Uterus (tissue), 3 donors: ENCODE measurements at regions not wholly inside any gene's neighbourhood (a gene's known extent, or its start where the extent isn't known, plus 50 kb on each side); places are given as distances from the start of the nearest gene placed in this dataset.

Experiments
- DNase-seq, 2 donors: peaks; one replicate each; pipeline ENCODE4 v3.0.0-alpha.2; 2019 to 2020
- H3K27ac ChIP-seq, 2 donors: fragments of 200-600 bp; sonication (generic); 1 replicate in 1 of 2; 2 replicates in 1 of 2; pipeline ENCODE4 v1.5.1; 2016 to 2018
- H3K27me3 ChIP-seq, 2 donors: fragments of 200-600 bp; sonication (generic); one replicate each; pipeline ENCODE4 v1.5.1; 2018 to 2019; ENCODE audit warnings: control low read depth in 1 of 2
- H3K36me3 ChIP-seq, 2 donors: fragments of 200-600 bp; sonication (generic); one replicate each; pipeline ENCODE4 v1.5.1; 2019; ENCODE audit warnings: control low read depth in 1 of 2
- H3K4me1 ChIP-seq, 2 donors: fragments of 200-600 bp; sonication (generic); one replicate each; pipeline ENCODE4 v1.5.1; 2018 to 2019; ENCODE audit warnings: control low read depth in 1 of 2
- H3K4me3 ChIP-seq, 2 donors: fragments of 200-600 bp; sonication (generic); 1 replicate in 1 of 2; 2 replicates in 1 of 2; pipeline ENCODE4 v1.5.1; 2018 to 2019; ENCODE audit warnings: mild to moderate bottlenecking in 1 of 2
- H3K9me3 ChIP-seq, 2 donors: fragments of 200-600 bp; sonication (generic); one replicate each; pipeline ENCODE4 v1.5.1; 2019; ENCODE audit warnings: control low read depth in 1 of 2
- CTCF ChIP-seq, 4 experiments: fragments of 200-600 bp in 2 of 4; fragments of 450-650 bp in 2 of 4; sonication (generic) in 2 of 4; IDR thresholded peaks; one replicate each; pipeline ENCODE4 v1.5.1; 2016 to 2019; ENCODE audit warnings: antibody characterized with exemption in 4 of 4, mild to moderate bottlenecking in 2 of 4, moderate library complexity in 1 of 4
- POLR2A ChIP-seq, 2 donors: fragments of 450-650 bp; IDR thresholded peaks; one replicate each; pipeline ENCODE4 v1.6.1; 2016; ENCODE audit warnings: antibody characterized with exemption in 2 of 2, mild to moderate bottlenecking in 1 of 2, moderate library complexity in 1 of 2
- intact Hi-C: fragments of 100-400 bp; cut with DNase I; formaldehyde crosslinking; loops from one replicate; pipeline ENCODE4 v1.15.1; 2023; ENCODE audit warnings: low total_unique reads
- donor health status: DM: yes; HTN: yes; CAD: no.

- Histone ChIP-seq H3K9me3 (no peaks in the 10 kb centered on the region), H3K27ac (no peak overlapping the region), H3K4me1 (no peaks in the 10 kb centered on the region), H3K36me3 (no peaks in the 10 kb centered on the region), H3K4me3 (no peak overlapping the region), H3K27me3 (no peaks in the 10 kb centered on the region)
- DNase-seq = peak in 1 of 2 donors; percentile 6
- TF ChIP-seq CTCF (IDR thresholded peaks at IDR 0.05) (no peak), POLR2A (IDR thresholded peaks at IDR 0.05) (no peak)
- intact Hi-C loops = no loop called here
Observed at GRCh38 chr2:128446874-128447537, 128.3 kb upstream of the HS6ST1 start.

GRCh38 chr2:128447538-128447995, 128.9 kb upstream of the HS6ST1 start:
- no peak overlapping the region for H3K27ac ChIP-seq
- no peaks in the 10 kb centered on the region for H3K4me1 ChIP-seq
- intact Hi-C loops = no loop called here
- TF ChIP-seq POLR2A (IDR thresholded peaks at IDR 0.05) (no peak), CTCF (IDR thresholded peaks at IDR 0.05) (no peak)
- H3K9me3 ChIP-seq = no peaks in the 10 kb centered on the region
- H3K36me3 ChIP-seq = no peaks in the 10 kb centered on the region
- peak in 1 of 2 donors; percentile 9 for DNase-seq
- H3K27me3 ChIP-seq = no peaks in the 10 kb centered on the region
- H3K4me3 ChIP-seq = no peak overlapping the region

DNA sequence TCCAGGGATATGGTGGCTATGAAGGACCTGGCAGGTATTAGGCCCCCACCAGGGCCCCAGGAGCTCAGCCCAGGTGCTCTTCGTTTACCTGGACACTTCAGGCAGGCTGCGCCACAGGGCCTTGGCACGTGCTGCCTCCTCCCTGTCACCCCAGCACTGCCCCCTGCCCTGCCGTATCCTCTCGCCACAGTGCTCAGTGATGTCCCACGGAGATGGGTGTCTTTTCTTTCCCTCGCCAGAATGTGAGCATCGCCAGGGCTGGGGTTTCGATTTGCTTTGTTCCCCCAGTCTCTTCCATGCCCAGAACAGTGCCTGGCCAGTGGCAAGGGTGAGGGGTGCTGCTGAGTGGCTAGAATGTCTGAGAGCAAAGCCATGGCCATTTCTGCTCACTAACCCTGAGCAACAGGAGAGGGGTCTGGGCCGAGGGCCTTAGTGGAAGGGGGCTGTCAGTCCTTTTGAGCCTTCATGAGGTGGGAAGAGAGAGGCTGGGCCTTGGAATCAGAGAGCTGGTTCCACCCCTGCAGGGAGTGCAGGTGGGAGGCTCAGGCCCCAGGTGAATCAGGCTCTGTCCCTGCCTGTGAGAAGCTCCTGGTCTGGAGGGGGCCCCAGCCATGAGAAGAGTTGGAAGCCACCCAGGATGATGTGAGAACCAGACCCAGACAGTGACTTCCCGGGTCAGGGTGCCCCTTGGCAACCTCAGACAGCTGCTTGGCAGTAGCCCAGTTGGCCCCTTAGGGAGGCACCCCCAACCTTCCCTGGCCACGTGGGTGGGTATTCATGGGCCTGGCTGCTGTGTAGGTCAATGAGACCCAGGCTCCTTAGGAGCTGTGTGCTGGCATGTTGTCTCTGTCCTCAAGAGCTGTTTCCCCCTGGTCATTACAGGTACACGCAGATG, 129.9 kb upstream of the HS6ST1 start:
- no peaks in the 10 kb centered on the region for H3K27me3 ChIP-seq
- no peaks in the 10 kb centered on the region for H3K36me3 ChIP-seq
- H3K4me3 ChIP-seq = no peak overlapping the region
- intact Hi-C loops = no loop called here
- H3K27ac ChIP-seq = no peak overlapping the region
- no peak for TF ChIP-seq CTCF (IDR thresholded peaks at IDR 0.05)
- no peak for TF ChIP-seq POLR2A (IDR thresholded peaks at IDR 0.05)
- no peaks in the 10 kb centered on the region for H3K9me3 ChIP-seq
- DNase-seq = peak in 1 of 2 donors; percentile 16
- H3K4me1 ChIP-seq = no peaks in the 10 kb centered on the region

- no peak for TF ChIP-seq POLR2A (IDR thresholded peaks at IDR 0.05)
- no peak for TF ChIP-seq CTCF (IDR thresholded peaks at IDR 0.05)
- no peak overlapping the region for H3K4me3 ChIP-seq
- no peaks in the 10 kb centered on the region for H3K4me1 ChIP-seq
- no peak overlapping the region for H3K27ac ChIP-seq
- DNase-seq = peak in 1 of 2 donors; percentile 4
- H3K36me3 ChIP-seq = no peaks in the 10 kb centered on the region
- H3K27me3 ChIP-seq = no peaks in the 10 kb centered on the region
- intact Hi-C loops = no loop called here
- no peaks in the 10 kb centered on the region for H3K9me3 ChIP-seq
Observed at GRCh38 chr2:128449226-128450061, 130.8 kb upstream of the HS6ST1 start.
